ENCODE measurements at regions not wholly inside any gene's neighbourhood (a gene's known extent, or its start where the extent isn't known, plus 50 kb on each side); places are given as distances from the start of the nearest gene placed in this dataset.

DNA sequence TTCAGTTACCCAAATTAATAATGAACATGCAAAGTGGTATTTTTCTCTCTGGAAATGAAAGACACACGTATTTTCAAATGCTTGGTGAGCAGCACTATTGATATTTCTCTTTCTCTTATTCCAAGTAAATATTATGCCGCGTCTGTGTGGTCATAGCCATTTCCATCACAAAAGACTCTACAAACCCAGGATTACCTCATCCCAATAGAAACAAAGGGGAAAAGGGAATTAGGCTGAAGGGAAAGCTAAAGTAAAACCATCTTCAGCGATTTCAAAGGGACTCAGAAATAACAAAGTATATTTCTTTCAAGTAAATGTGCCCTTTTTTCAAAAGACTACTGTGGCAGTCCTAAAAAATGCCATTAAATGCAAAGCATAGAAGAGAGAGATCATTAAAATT, 62.0 kb upstream of the FST start:
- Histone ChIP-seq H3K4me3 (ENCODE audit: low read depth in 1 of 3, low read length in 3 of 3) (no peak overlapping the region), H3K4me1 (ENCODE audit: control insufficient read depth in 4 of 4, insufficient read depth in 4 of 4, low read length in 3 of 4) (no peaks in the 10 kb centered on the region), H3K9me3 (ENCODE audit: control insufficient read depth in 4 of 4, low read length in 3 of 4) (no peaks in the 10 kb centered on the region), H3K9ac (ENCODE audit: low read depth in 1 of 2, low read length in 2 of 2) (no peak overlapping the region), H3K27ac (ENCODE audit: low read depth in 1 of 2, low read length in 2 of 2) (no peak overlapping the region), H3K27me3 (ENCODE audit: control insufficient read depth in 4 of 4, insufficient read depth in 4 of 4, low read length in 3 of 4) (no peaks in the 10 kb centered on the region), H3K36me3 (ENCODE audit: control insufficient read depth in 4 of 4, insufficient read depth in 3 of 4, low read depth in 1 of 4, low read length in 3 of 4) (no peaks in the 10 kb centered on the region)
- WGBS, result 78% methylated on average over 4 of the region's 4 CpGs
- DNase-seq (ENCODE audit: low spot score), result no peak
- no peak for TF ChIP-seq HNF4A (conservative IDR thresholded peaks at IDR 0.05)
- no peak for TF ChIP-seq TAF1 (conservative IDR thresholded peaks at IDR 0.05)
- TF ChIP-seq, protein P1, sequence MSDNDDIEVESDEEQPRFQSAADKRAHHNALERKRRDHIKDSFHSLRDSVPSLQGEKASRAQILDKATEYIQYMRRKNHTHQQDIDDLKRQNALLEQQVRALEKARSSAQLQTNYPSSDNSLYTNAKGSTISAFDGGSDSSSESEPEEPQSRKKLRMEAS (IDR thresholded peaks at IDR 0.05), result no peak
- TF ChIP-seq, protein P2, sequence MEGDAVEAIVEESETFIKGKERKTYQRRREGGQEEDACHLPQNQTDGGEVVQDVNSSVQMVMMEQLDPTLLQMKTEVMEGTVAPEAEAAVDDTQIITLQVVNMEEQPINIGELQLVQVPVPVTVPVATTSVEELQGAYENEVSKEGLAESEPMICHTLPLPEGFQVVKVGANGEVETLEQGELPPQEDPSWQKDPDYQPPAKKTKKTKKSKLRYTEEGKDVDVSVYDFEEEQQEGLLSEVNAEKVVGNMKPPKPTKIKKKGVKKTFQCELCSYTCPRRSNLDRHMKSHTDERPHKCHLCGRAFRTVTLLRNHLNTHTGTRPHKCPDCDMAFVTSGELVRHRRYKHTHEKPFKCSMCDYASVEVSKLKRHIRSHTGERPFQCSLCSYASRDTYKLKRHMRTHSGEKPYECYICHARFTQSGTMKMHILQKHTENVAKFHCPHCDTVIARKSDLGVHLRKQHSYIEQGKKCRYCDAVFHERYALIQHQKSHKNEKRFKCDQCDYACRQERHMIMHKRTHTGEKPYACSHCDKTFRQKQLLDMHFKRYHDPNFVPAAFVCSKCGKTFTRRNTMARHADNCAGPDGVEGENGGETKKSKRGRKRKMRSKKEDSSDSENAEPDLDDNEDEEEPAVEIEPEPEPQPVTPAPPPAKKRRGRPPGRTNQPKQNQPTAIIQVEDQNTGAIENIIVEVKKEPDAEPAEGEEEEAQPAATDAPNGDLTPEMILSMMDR (IDR thresholded peaks at IDR 0.05; ENCODE audit: low read depth, low read length, missing input control), result no peak
- TF ChIP-seq, protein P3, sequence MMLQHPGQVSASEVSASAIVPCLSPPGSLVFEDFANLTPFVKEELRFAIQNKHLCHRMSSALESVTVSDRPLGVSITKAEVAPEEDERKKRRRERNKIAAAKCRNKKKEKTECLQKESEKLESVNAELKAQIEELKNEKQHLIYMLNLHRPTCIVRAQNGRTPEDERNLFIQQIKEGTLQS (IDR thresholded peaks at IDR 0.05), result no peak
- no peak for TF ChIP-seq JUND (IDR thresholded peaks at IDR 0.05)
- TF ChIP-seq GABPA (IDR thresholded peaks at IDR 0.05 in 1 of 2, conservative IDR thresholded peaks at IDR 0.05 in 1 of 2), result no peak
- TF ChIP-seq EGR1 (IDR thresholded peaks at IDR 0.05; ENCODE audit: low read depth in 2 of 2), result no peak
- no peak for TF ChIP-seq YY1 (IDR thresholded peaks at IDR 0.05)
- no peak for TF ChIP-seq HNF4G (IDR thresholded peaks at IDR 0.05)
- no peak for TF ChIP-seq SP1 (IDR thresholded peaks at IDR 0.05)
- TF ChIP-seq RAD21 (IDR thresholded peaks at IDR 0.05), result no peak
- no peak for TF ChIP-seq RXRA (IDR thresholded peaks at IDR 0.05)
- TF ChIP-seq, protein P4, sequence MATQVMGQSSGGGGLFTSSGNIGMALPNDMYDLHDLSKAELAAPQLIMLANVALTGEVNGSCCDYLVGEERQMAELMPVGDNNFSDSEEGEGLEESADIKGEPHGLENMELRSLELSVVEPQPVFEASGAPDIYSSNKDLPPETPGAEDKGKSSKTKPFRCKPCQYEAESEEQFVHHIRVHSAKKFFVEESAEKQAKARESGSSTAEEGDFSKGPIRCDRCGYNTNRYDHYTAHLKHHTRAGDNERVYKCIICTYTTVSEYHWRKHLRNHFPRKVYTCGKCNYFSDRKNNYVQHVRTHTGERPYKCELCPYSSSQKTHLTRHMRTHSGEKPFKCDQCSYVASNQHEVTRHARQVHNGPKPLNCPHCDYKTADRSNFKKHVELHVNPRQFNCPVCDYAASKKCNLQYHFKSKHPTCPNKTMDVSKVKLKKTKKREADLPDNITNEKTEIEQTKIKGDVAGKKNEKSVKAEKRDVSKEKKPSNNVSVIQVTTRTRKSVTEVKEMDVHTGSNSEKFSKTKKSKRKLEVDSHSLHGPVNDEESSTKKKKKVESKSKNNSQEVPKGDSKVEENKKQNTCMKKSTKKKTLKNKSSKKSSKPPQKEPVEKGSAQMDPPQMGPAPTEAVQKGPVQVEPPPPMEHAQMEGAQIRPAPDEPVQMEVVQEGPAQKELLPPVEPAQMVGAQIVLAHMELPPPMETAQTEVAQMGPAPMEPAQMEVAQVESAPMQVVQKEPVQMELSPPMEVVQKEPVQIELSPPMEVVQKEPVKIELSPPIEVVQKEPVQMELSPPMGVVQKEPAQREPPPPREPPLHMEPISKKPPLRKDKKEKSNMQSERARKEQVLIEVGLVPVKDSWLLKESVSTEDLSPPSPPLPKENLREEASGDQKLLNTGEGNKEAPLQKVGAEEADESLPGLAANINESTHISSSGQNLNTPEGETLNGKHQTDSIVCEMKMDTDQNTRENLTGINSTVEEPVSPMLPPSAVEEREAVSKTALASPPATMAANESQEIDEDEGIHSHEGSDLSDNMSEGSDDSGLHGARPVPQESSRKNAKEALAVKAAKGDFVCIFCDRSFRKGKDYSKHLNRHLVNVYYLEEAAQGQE (IDR thresholded peaks at IDR 0.05), result no peak

DNA sequence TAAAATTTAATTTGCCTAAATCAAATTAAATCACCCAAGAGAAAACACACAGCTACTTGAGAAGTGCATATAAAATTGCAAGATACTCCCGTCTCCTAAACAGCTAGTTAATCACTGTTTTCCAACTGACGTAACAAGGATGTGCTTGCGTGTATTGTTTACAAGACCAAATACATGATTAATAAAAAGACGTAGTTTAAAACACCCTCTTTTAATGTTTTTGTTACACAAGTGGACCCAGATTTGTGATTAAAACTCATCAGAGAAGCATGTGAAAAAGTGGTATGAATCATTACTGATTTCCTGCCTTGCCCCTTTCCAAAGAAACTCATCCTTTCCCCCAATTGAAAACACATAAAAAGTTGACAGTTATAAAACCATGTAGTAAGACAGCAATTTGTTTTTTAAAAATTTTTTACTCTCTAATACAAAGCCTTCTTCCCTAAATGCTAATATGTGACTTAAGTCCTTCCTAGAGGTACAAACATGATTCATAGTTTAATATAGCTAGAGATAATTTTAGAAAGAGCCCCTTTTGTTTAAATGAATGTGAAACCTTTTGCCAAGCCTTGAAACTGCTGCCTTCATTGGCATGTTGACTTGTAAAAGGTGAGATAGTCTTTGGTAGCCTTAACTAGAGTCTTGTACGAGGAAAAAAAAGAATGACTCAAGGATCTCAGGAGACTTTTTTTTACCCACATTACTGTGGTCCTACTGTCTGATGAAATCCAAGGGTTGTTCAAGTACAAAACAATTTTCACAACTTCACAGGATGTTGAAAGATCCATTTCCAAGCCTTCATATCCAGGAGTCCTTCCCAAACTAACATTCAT, 61.4 kb upstream of the FST start:
- Histone ChIP-seq H3K27ac (ENCODE audit: low read depth in 1 of 2, low read length in 2 of 2) (no peak overlapping the region), H3K36me3 (ENCODE audit: control insufficient read depth in 4 of 4, insufficient read depth in 3 of 4, low read depth in 1 of 4, low read length in 3 of 4) (no peaks in the 10 kb centered on the region), H3K9ac (ENCODE audit: low read depth in 1 of 2, low read length in 2 of 2) (no peak overlapping the region), H3K4me3 (ENCODE audit: low read depth in 1 of 3, low read length in 3 of 3) (no peak overlapping the region), H3K4me1 (ENCODE audit: control insufficient read depth in 4 of 4, insufficient read depth in 4 of 4, low read length in 3 of 4) (no peaks in the 10 kb centered on the region), H3K27me3 (ENCODE audit: control insufficient read depth in 4 of 4, insufficient read depth in 4 of 4, low read length in 3 of 4) (no peaks in the 10 kb centered on the region), H3K9me3 (ENCODE audit: control insufficient read depth in 4 of 4, low read length in 3 of 4) (no peaks in the 10 kb centered on the region)
- 89% methylated on average over 5 of the region's 5 CpGs for WGBS
- no peak for TF ChIP-seq FOXA2 (IDR thresholded peaks at IDR 0.05)
- no peak for TF ChIP-seq FOXA1 (IDR thresholded peaks at IDR 0.05)
- no peak for TF ChIP-seq SP1 (IDR thresholded peaks at IDR 0.05)
- no peak for TF ChIP-seq RXRA (IDR thresholded peaks at IDR 0.05)
- TF ChIP-seq, protein P1 (IDR thresholded peaks at IDR 0.05), result no peak
- no peak for TF ChIP-seq HNF4A (conservative IDR thresholded peaks at IDR 0.05)
- no peak for TF ChIP-seq EGR1 (IDR thresholded peaks at IDR 0.05; ENCODE audit: low read depth in 2 of 2)
- TF ChIP-seq, protein P5, sequence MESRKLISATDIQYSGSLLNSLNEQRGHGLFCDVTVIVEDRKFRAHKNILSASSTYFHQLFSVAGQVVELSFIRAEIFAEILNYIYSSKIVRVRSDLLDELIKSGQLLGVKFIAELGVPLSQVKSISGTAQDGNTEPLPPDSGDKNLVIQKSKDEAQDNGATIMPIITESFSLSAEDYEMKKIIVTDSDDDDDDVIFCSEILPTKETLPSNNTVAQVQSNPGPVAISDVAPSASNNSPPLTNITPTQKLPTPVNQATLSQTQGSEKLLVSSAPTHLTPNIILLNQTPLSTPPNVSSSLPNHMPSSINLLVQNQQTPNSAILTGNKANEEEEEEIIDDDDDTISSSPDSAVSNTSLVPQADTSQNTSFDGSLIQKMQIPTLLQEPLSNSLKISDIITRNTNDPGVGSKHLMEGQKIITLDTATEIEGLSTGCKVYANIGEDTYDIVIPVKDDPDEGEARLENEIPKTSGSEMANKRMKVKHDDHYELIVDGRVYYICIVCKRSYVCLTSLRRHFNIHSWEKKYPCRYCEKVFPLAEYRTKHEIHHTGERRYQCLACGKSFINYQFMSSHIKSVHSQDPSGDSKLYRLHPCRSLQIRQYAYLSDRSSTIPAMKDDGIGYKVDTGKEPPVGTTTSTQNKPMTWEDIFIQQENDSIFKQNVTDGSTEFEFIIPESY (IDR thresholded peaks at IDR 0.05), result no peak
- no peak for TF ChIP-seq JUND (IDR thresholded peaks at IDR 0.05)
- DNase-seq (ENCODE audit: low spot score), result no peak

Measured in liver (tissue), 8 donors.